GM23338 (cell line): ENCODE measurements at regions not wholly inside any gene's neighbourhood (a gene's known extent, or its start where the extent isn't known, plus 50 kb on each side); places are given as distances from the start of the nearest gene placed in this dataset.

Experiments used
- ATAC-seq: fragments of 200-7000 bp; cut with Tn5 transposase; 3 replicates; pipeline ENCODE4 v1.9.1; 2020
- DNase-seq: peaks from one replicate; pipeline ENCODE4 v3.0.0-alpha.2; 2015; ENCODE audit warnings: low spot score
- H2AFZ ChIP-seq: fragments of 200-600 bp; sonication (generic); 2 replicates; pipeline ENCODE4 v1.8.0; 2016; ENCODE audit warnings: antibody characterized with exemption, mild to moderate bottlenecking, moderate library complexity
- H3F3A ChIP-seq: fragments of 200-600 bp; sonication (generic); replicated peaks from 2 replicates; pipeline ENCODE4 v1.8.0; 2017; ENCODE audit warnings: antibody characterized with exemption, mixed run types, low read depth
- H3K27ac ChIP-seq: fragments of 200-600 bp; sonication (generic); 2 replicates; pipeline ENCODE4 v1.6.1; 2016; ENCODE audit warnings: low read depth
- H3K27me3 ChIP-seq: fragments of 200-600 bp; sonication (generic); 2 replicates; pipeline ENCODE4 v1.8.0; 2016; ENCODE audit warnings: mild to moderate bottlenecking, mixed run types, moderate library complexity; ENCODE audit not compliant: insufficient read depth
- H3K36me3 ChIP-seq: fragments of 200-600 bp; sonication (generic); 2 replicates; pipeline ENCODE4 v1.8.0; 2016; ENCODE audit warnings: mild to moderate bottlenecking; ENCODE audit not compliant: insufficient read depth
- H3K4me1 ChIP-seq: fragments of 200-600 bp; sonication (generic); 2 replicates; pipeline ENCODE4 v1.8.0; 2016; ENCODE audit warnings: mild to moderate bottlenecking, moderate library complexity; ENCODE audit not compliant: insufficient read depth
- H3K4me2 ChIP-seq: fragments of 200-600 bp; sonication (generic); 2 replicates; pipeline ENCODE4 v1.7.1; 2017; ENCODE audit warnings: mixed run types
- H3K4me3 ChIP-seq: fragments of 200-600 bp; sonication (generic); 2 replicates; pipeline ENCODE4 v1.6.1; 2016; ENCODE audit warnings: mixed run types
- H3K79me2 ChIP-seq: fragments of 200-600 bp; sonication (generic); replicated peaks from 2 replicates; pipeline ENCODE4 v1.8.0; 2017; ENCODE audit warnings: mild to moderate bottlenecking; ENCODE audit not compliant: insufficient read depth
- H3K9me2 ChIP-seq: fragments of 200-600 bp; sonication (generic); 2 replicates; pipeline ENCODE4 v1.8.0; 2017; ENCODE audit not compliant: insufficient read depth
- H4K20me1 ChIP-seq: fragments of 200-600 bp; sonication (generic); replicated peaks from 2 replicates; pipeline ENCODE4 v1.8.0; 2017; ENCODE audit warnings: mild to moderate bottlenecking; ENCODE audit not compliant: insufficient read depth
- H3K27ac Mint-ChIP-seq: 2 replicates; pipeline ENCODE4 v1.8.0; 2020; ENCODE audit warnings: inconsistent platforms, mild to moderate bottlenecking, moderate library complexity, mixed read lengths
- H3K27me3 Mint-ChIP-seq: 3 replicates; pipeline ENCODE4 v1.8.0; 2022; ENCODE audit warnings: low read depth, mild to moderate bottlenecking, moderate library complexity, mixed read lengths, inconsistent platforms; ENCODE audit not compliant: insufficient read depth, poor library complexity
- H3K36me3 Mint-ChIP-seq: 3 replicates; pipeline ENCODE4 v1.8.0; 2021; ENCODE audit warnings: low read depth, mild to moderate bottlenecking, inconsistent platforms, moderate library complexity, mixed read lengths
- H3K4me1 Mint-ChIP-seq: 3 replicates; pipeline ENCODE4 v1.8.0; 2020; ENCODE audit warnings: mild to moderate bottlenecking, inconsistent platforms, mixed read lengths
- H3K4me3 Mint-ChIP-seq: 3 replicates; pipeline ENCODE4 v1.8.0; 2021; ENCODE audit warnings: moderate library complexity, mild to moderate bottlenecking, inconsistent platforms, mixed read lengths
- H3K9me3 Mint-ChIP-seq: 3 replicates; pipeline ENCODE4 v1.8.0; 2020; ENCODE audit warnings: moderate library complexity, mild to moderate bottlenecking, inconsistent platforms, mixed read lengths
- CREB1 ChIP-seq: fragments of 250-450 bp; sonication (Bioruptor Pico); IDR thresholded peaks from 2 replicates; pipeline ENCODE4 v1.5.0; 2020; ENCODE audit warnings: low read depth, mild to moderate bottlenecking, moderate library complexity
- EZH2 ChIP-seq: fragments of 200-600 bp; sonication (generic); IDR thresholded peaks from one replicate; pipeline ENCODE4 v1.8.0; 2017; ENCODE audit warnings: antibody characterized with exemption, mild to moderate bottlenecking, low read depth; ENCODE audit not compliant: unreplicated experiment
- JUNB ChIP-seq: IDR thresholded peaks from one replicate; pipeline ENCODE4 v1.6.1; 2016; ENCODE audit warnings: antibody characterized with exemption; ENCODE audit not compliant: unreplicated experiment
- NANOG ChIP-seq: IDR thresholded peaks from 2 replicates; pipeline ENCODE4 v1.6.1; 2016; ENCODE audit warnings: antibody characterized with exemption, borderline replicate concordance
- POLR2AphosphoS5 ChIP-seq: IDR thresholded peaks from 2 replicates; pipeline ENCODE4 v1.6.1; 2016; ENCODE audit warnings: antibody characterized with exemption, low read depth
- STAT1 ChIP-seq: IDR thresholded peaks from one replicate; pipeline ENCODE4 v1.6.1; 2016; ENCODE audit warnings: antibody characterized with exemption; ENCODE audit not compliant: unreplicated experiment
- ZNF114 ChIP-seq: fragments of 250-450 bp; sonication (Bioruptor Pico); IDR thresholded peaks from 2 replicates; pipeline ENCODE4 v1.5.0; 2020; ENCODE audit warnings: mild to moderate bottlenecking, moderate library complexity
- ZNF331 ChIP-seq: fragments of 250-450 bp; sonication (Bioruptor Pico); IDR thresholded peaks from 2 replicates; pipeline ENCODE4 v1.5.0; 2020; ENCODE audit warnings: low read depth, mild to moderate bottlenecking, moderate library complexity
- TF ChIP-seq, protein P1 (sequence below), 2 experiments: fragments of 200-600 bp in 1 of 2; sonication (generic) in 1 of 2; conservative IDR thresholded peaks; 2 replicates each; pipeline versions ENCODE4 v1.5.1 to v1.6.1; 2016 to 2017; ENCODE audit warnings: antibody characterized with exemption in 2 of 2, low read depth in 2 of 2, mild to moderate bottlenecking in 2 of 2, moderate library complexity in 1 of 2
- TF ChIP-seq, protein P2 (sequence below): IDR thresholded peaks from one replicate; pipeline ENCODE4 v1.6.1; 2018; ENCODE audit warnings: antibody characterized with exemption; ENCODE audit not compliant: unreplicated experiment
- TF ChIP-seq, protein P3 (sequence below): fragments of 250-450 bp; sonication (Bioruptor Pico); IDR thresholded peaks from 2 replicates; pipeline ENCODE4 v1.5.0; 2020; ENCODE audit warnings: mild to moderate bottlenecking, moderate library complexity

DNA sequence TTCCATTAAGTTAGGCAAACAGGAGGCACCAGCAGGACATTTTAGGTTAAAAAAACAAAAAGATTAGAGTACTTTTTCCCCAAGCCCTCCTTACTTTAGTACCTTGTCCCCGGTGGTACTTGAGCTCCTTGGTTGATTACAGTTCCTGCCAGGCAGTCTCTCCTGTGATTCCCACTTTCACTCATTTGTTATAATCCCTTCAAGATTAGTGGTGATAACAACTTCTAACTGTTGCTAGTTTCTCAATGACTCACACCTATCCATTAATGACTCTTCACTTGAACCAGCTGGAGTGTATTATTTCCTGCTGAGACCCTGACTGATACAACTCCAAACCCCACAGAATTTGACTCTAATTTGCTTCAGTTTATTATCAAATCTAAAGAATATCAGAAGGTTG is 765.0 kb upstream of the DIAPH2 start:
- Histone ChIP-seq H3K36me3 (no peaks in the 10 kb centered on the region), H2AFZ (no peak overlapping the region), H3K27me3 (no peaks in the 10 kb centered on the region), H3K9me2 (no peaks in the 10 kb centered on the region), H3F3A (no peaks in the 10 kb centered on the region), H3K79me2 (no peaks in the 10 kb centered on the region), H3K4me1 (no peaks in the 10 kb centered on the region), H3K27ac (no peak overlapping the region), H3K4me3 (no peak overlapping the region), H4K20me1 (no peaks in the 10 kb centered on the region), H3K4me2 (no peak overlapping the region)
- no peaks in the 10 kb centered on the region for H3K9me3 Mint-ChIP-seq
- H3K4me3 Mint-ChIP-seq = no peak overlapping the region
- TF ChIP-seq, protein P1, sequence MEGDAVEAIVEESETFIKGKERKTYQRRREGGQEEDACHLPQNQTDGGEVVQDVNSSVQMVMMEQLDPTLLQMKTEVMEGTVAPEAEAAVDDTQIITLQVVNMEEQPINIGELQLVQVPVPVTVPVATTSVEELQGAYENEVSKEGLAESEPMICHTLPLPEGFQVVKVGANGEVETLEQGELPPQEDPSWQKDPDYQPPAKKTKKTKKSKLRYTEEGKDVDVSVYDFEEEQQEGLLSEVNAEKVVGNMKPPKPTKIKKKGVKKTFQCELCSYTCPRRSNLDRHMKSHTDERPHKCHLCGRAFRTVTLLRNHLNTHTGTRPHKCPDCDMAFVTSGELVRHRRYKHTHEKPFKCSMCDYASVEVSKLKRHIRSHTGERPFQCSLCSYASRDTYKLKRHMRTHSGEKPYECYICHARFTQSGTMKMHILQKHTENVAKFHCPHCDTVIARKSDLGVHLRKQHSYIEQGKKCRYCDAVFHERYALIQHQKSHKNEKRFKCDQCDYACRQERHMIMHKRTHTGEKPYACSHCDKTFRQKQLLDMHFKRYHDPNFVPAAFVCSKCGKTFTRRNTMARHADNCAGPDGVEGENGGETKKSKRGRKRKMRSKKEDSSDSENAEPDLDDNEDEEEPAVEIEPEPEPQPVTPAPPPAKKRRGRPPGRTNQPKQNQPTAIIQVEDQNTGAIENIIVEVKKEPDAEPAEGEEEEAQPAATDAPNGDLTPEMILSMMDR (conservative IDR thresholded peaks at IDR 0.05; ENCODE audit: low read depth in 2 of 2) = no peak
- no peak for TF ChIP-seq STAT1
- no peak for TF ChIP-seq POLR2AphosphoS5
- no peak for TF ChIP-seq ZNF114 (CRISPR knock-in tag)
- TF ChIP-seq NANOG = no peak
- no peak for TF ChIP-seq EZH2
- TF ChIP-seq, protein P2, sequence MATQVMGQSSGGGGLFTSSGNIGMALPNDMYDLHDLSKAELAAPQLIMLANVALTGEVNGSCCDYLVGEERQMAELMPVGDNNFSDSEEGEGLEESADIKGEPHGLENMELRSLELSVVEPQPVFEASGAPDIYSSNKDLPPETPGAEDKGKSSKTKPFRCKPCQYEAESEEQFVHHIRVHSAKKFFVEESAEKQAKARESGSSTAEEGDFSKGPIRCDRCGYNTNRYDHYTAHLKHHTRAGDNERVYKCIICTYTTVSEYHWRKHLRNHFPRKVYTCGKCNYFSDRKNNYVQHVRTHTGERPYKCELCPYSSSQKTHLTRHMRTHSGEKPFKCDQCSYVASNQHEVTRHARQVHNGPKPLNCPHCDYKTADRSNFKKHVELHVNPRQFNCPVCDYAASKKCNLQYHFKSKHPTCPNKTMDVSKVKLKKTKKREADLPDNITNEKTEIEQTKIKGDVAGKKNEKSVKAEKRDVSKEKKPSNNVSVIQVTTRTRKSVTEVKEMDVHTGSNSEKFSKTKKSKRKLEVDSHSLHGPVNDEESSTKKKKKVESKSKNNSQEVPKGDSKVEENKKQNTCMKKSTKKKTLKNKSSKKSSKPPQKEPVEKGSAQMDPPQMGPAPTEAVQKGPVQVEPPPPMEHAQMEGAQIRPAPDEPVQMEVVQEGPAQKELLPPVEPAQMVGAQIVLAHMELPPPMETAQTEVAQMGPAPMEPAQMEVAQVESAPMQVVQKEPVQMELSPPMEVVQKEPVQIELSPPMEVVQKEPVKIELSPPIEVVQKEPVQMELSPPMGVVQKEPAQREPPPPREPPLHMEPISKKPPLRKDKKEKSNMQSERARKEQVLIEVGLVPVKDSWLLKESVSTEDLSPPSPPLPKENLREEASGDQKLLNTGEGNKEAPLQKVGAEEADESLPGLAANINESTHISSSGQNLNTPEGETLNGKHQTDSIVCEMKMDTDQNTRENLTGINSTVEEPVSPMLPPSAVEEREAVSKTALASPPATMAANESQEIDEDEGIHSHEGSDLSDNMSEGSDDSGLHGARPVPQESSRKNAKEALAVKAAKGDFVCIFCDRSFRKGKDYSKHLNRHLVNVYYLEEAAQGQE = no peak
- no peak for TF ChIP-seq ZNF331 (CRISPR knock-in tag)
- TF ChIP-seq CREB1 (CRISPR knock-in tag) = no peak
- TF ChIP-seq, protein P3, sequence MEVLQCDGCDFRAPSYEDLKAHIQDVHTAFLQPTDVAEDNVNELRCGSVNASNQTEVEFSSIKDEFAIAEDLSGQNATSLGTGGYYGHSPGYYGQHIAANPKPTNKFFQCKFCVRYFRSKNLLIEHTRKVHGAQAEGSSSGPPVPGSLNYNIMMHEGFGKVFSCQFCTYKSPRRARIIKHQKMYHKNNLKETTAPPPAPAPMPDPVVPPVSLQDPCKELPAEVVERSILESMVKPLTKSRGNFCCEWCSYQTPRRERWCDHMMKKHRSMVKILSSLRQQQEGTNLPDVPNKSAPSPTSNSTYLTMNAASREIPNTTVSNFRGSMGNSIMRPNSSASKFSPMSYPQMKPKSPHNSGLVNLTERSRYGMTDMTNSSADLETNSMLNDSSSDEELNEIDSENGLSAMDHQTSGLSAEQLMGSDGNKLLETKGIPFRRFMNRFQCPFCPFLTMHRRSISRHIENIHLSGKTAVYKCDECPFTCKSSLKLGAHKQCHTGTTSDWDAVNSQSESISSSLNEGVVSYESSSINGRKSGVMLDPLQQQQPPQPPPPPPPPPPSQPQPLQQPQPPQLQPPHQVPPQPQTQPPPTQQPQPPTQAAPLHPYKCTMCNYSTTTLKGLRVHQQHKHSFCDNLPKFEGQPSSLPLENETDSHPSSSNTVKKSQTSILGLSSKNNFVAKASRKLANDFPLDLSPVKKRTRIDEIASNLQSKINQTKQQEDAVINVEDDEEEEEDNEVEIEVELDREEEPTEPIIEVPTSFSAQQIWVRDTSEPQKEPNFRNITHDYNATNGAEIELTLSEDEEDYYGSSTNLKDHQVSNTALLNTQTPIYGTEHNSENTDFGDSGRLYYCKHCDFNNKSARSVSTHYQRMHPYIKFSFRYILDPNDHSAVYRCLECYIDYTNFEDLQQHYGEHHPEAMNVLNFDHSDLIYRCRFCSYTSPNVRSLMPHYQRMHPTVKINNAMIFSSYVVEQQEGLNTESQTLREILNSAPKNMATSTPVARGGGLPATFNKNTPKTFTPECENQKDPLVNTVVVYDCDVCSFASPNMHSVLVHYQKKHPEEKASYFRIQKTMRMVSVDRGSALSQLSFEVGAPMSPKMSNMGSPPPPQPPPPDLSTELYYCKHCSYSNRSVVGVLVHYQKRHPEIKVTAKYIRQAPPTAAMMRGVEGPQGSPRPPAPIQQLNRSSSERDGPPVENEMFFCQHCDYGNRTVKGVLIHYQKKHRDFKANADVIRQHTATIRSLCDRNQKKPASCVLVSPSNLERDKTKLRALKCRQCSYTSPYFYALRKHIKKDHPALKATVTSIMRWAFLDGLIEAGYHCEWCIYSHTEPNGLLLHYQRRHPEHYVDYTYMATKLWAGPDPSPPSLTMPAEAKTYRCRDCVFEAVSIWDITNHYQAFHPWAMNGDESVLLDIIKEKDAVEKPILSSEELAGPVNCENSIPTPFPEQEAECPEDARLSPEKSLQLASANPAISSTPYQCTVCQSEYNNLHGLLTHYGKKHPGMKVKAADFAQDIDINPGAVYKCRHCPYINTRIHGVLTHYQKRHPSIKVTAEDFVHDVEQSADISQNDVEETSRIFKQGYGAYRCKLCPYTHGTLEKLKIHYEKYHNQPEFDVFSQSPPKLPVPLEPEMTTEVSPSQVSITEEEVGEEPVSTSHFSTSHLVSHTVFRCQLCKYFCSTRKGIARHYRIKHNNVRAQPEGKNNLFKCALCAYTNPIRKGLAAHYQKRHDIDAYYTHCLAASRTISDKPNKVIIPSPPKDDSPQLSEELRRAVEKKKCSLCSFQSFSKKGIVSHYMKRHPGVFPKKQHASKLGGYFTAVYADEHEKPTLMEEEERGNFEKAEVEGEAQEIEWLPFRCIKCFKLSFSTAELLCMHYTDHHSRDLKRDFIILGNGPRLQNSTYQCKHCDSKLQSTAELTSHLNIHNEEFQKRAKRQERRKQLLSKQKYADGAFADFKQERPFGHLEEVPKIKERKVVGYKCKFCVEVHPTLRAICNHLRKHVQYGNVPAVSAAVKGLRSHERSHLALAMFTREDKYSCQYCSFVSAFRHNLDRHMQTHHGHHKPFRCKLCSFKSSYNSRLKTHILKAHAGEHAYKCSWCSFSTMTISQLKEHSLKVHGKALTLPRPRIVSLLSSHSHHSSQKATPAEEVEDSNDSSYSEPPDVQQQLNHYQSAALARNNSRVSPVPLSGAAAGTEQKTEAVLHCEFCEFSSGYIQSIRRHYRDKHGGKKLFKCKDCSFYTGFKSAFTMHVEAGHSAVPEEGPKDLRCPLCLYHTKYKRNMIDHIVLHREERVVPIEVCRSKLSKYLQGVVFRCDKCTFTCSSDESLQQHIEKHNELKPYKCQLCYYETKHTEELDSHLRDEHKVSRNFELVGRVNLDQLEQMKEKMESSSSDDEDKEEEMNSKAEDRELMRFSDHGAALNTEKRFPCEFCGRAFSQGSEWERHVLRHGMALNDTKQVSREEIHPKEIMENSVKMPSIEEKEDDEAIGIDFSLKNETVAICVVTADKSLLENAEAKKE (CRISPR knock-in tag) = no peak
- TF ChIP-seq JUNB = no peak
- peaks cover 2% of the 10 kb centered on the region for H3K27me3 Mint-ChIP-seq
- no peak overlapping the region for H3K27ac Mint-ChIP-seq
- ATAC-seq (no peak), DNase-seq (no peak)
- H3K36me3 Mint-ChIP-seq = no peaks in the 10 kb centered on the region
- no peaks in the 10 kb centered on the region; the same call in 2 of the 3 replicates for H3K4me1 Mint-ChIP-seq
